ENCODE measurements at regions not wholly inside any gene's neighbourhood (a gene's known extent, or its start where the extent isn't known, plus 50 kb on each side); places are given as distances from the start of the nearest gene placed in this dataset.

GRCh38 chr10:131013281-131013912 lies 298.1 kb downstream of the TCERG1L start:
- peaks cover 0 to 7% of the 10 kb centered on the region in 2 donors for H3K27me3 ChIP-seq
- intact Hi-C loops (cut with DNase I; ENCODE audit: low total_unique reads) = loop anchor here (5.0 kb wide), 1 partner anchor 531 kb away; no protein-coding TSS in a partner anchor
- no peak for TF ChIP-seq CTCF (IDR thresholded peaks at IDR 0.05)
- no peak for TF ChIP-seq POLR2A (IDR thresholded peaks at IDR 0.05)
- TF ChIP-seq POLR2AphosphoS5 (IDR thresholded peaks at IDR 0.05) = no peak
- no peak for DNase-seq (ENCODE audit: low spot score in 2 of 2)
- no peaks in the 10 kb centered on the region for H3K9me3 ChIP-seq
- H3K27ac ChIP-seq = no peak overlapping the region
- no peaks in the 10 kb centered on the region for H3K36me3 ChIP-seq
- no peak overlapping the region for H3K4me3 ChIP-seq
- H3K4me1 ChIP-seq = no peaks in the 10 kb centered on the region

GRCh38 chr10:131014271-131014670 lies 297.2 kb downstream of the TCERG1L start:
- TF ChIP-seq POLR2AphosphoS5 (IDR thresholded peaks at IDR 0.05) (no peak), POLR2A (IDR thresholded peaks at IDR 0.05) (no peak), CTCF (IDR thresholded peaks at IDR 0.05) (no peak)
- H3K36me3 ChIP-seq = no peaks in the 10 kb centered on the region
- DNase-seq (ENCODE audit: low spot score in 2 of 2) = no peak
- H3K9me3 ChIP-seq = no peaks in the 10 kb centered on the region
- H3K4me1 ChIP-seq = no peaks in the 10 kb centered on the region
- no peak overlapping the region for H3K27ac ChIP-seq
- H3K27me3 ChIP-seq = peaks cover 0 to 7% of the 10 kb centered on the region in 2 donors
- intact Hi-C loops (cut with DNase I; ENCODE audit: low total_unique reads) = loop anchor here (5.0 kb wide), 1 partner anchor 532 kb away; no protein-coding TSS in a partner anchor
- no peak overlapping the region for H3K4me3 ChIP-seq

DNA sequence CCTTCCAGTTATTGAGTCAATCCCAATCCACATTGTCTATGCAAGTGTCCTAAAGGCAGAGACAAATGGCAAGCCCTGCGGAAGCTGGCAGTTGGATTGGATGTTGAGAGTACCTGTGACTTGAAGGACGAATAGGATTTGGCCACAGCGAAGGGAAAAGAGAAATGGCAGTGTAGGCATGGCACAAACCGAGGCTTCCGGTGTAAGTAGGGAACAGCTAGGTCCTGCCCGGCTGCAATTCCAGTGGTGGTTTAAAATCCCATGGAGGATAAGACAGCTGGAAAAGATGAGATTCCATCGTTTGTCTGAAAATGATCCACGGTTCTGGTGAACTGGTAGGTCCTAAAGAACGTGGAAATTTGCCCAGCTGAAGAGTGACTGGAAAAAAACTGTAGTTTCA lies 296.2 kb downstream of the TCERG1L start:
- intact Hi-C loops (cut with DNase I; ENCODE audit: low total_unique reads) = no loop called here
- no peaks in the 10 kb centered on the region for H3K4me1 ChIP-seq
- no peak for TF ChIP-seq POLR2A (IDR thresholded peaks at IDR 0.05)
- no peak for TF ChIP-seq POLR2AphosphoS5 (IDR thresholded peaks at IDR 0.05)
- TF ChIP-seq CTCF (IDR thresholded peaks at IDR 0.05) = no peak
- H3K4me3 ChIP-seq = no peak overlapping the region
- H3K27me3 ChIP-seq = peaks cover 0 to 7% of the 10 kb centered on the region in 2 donors
- no peak overlapping the region for H3K27ac ChIP-seq
- no peaks in the 10 kb centered on the region for H3K36me3 ChIP-seq
- peak in 1 of 2 donors; percentile 19 for DNase-seq (ENCODE audit: low spot score in 2 of 2)
- H3K9me3 ChIP-seq = no peaks in the 10 kb centered on the region

DNA sequence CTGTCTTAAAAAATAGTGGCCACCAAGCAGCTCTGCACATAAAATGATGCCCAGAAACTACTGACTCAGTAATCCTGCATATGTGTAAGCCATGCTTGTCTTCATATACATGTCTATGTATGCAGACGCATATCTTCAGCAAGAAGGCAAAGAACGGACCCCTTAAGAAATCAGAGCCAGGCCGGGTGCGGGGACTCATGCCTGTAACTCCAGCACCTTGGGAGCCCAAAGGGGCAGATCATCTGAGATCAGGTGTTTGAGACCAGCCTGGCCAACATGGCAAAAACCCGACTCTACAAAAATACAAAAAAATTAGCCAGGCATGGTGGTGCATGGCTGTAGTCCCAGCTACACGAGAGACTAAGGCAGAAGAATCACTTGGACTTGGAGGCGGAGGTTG lies 295.0 kb downstream of the TCERG1L start:
- no peaks in the 10 kb centered on the region for H3K36me3 ChIP-seq
- TF ChIP-seq CTCF (IDR thresholded peaks at IDR 0.05) (no peak), POLR2AphosphoS5 (IDR thresholded peaks at IDR 0.05) (no peak), POLR2A (IDR thresholded peaks at IDR 0.05) (no peak)
- intact Hi-C loops (cut with DNase I; ENCODE audit: low total_unique reads) = no loop called here
- no peak overlapping the region for H3K4me3 ChIP-seq
- no peak for DNase-seq (ENCODE audit: low spot score in 2 of 2)
- no peaks in the 10 kb centered on the region for H3K9me3 ChIP-seq
- H3K27ac ChIP-seq = no peak overlapping the region
- peaks cover 0 to 10% of the 10 kb centered on the region in 2 donors for H3K27me3 ChIP-seq
- H3K4me1 ChIP-seq = no peaks in the 10 kb centered on the region

GRCh38 chr10:131017566-131018285 lies 293.8 kb downstream of the TCERG1L start:
- no peak for TF ChIP-seq CTCF (IDR thresholded peaks at IDR 0.05)
- TF ChIP-seq POLR2A (IDR thresholded peaks at IDR 0.05) = no peak
- TF ChIP-seq POLR2AphosphoS5 (IDR thresholded peaks at IDR 0.05) = no peak
- DNase-seq (ENCODE audit: low spot score in 2 of 2) = peak in 1 of 2 donors; percentile 22
- no peaks in the 10 kb centered on the region for H3K9me3 ChIP-seq
- no peaks in the 10 kb centered on the region for H3K36me3 ChIP-seq
- no peak overlapping the region for H3K27ac ChIP-seq
- no peak overlapping the region for H3K4me3 ChIP-seq
- intact Hi-C loops (cut with DNase I; ENCODE audit: low total_unique reads) = no loop called here
- H3K27me3 ChIP-seq = peaks cover 0 to 19% of the 10 kb centered on the region in 2 donors
- no peaks in the 10 kb centered on the region for H3K4me1 ChIP-seq
